ENCODE measurements at regions not wholly inside any gene's neighbourhood (a gene's known extent, or its start where the extent isn't known, plus 50 kb on each side); places are given as distances from the start of the nearest gene placed in this dataset.

DNA sequence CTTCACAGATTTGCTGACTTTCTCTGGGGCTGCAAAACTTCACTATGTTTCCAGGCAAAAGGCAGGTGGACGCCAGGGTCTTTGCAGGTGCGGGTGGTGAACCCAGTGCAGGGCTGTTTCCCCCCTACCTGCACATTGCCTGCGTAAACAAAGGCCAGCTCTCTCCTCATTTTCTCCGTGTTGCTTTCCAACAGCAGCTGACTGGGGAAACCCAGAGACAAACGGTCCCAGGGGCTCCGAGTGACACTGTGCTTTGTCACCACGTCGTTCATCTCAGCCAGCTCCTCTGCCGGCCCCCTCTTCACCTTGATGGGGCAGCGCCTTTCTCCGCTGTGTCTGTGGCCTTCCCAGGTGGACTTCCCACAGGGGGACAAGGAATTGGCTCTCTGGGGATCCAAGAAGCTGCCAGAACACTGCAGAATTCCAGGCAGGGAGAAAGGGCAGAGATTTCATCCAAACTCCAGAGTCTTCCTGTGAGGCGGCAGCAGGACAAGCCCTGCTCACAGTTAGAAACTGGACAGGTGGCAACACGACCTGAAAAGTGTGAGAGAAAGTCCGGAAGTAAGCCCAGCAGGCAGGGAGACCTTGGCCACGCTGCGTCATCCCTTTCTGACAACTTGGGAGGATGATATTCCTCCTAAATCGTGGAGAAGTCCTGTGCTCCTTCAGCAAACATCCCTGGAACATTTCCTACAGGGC is 1493.7 kb downstream of the TBC1D22A start:
- DNase-seq (ENCODE audit: low read depth): no peak
- TF ChIP-seq, protein P1, sequence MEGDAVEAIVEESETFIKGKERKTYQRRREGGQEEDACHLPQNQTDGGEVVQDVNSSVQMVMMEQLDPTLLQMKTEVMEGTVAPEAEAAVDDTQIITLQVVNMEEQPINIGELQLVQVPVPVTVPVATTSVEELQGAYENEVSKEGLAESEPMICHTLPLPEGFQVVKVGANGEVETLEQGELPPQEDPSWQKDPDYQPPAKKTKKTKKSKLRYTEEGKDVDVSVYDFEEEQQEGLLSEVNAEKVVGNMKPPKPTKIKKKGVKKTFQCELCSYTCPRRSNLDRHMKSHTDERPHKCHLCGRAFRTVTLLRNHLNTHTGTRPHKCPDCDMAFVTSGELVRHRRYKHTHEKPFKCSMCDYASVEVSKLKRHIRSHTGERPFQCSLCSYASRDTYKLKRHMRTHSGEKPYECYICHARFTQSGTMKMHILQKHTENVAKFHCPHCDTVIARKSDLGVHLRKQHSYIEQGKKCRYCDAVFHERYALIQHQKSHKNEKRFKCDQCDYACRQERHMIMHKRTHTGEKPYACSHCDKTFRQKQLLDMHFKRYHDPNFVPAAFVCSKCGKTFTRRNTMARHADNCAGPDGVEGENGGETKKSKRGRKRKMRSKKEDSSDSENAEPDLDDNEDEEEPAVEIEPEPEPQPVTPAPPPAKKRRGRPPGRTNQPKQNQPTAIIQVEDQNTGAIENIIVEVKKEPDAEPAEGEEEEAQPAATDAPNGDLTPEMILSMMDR (conservative IDR thresholded peaks at IDR 0.05; ENCODE audit: low read depth, low read length): no peak
- H3K4me3 ChIP-seq (ENCODE audit: low read depth, low read length): no peak overlapping the region

DNA sequence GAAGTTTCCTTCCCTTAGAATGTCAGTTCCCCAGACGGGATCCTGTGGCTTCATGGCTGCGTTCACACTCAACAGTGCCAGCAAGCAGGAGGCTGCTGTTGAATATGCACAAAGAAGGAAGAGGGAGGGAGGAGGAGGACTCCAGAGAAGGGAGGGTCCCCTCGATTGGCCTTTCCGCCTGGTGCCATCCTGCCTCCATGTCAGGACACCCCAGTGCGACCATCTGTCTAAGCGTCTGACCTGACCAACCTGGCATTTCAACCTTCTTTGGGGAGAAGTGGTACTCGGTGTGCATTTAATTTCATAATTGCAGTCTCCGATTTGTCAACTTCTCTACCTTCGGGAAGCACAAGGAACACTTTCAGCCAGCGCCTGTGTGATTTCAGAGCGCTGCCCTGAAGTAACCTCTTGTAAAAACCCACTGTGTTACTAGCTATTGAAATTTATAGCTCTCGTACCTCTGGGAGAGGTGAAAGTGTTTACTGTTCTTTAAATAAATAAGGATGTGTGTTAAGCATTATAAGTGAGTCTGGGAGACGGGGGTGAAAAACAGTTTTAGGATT is 1491.9 kb downstream of the TBC1D22A start:
- no peak for DNase-seq (ENCODE audit: low read depth)
- TF ChIP-seq, protein P1 (conservative IDR thresholded peaks at IDR 0.05; ENCODE audit: low read depth, low read length): no peak
- no peak overlapping the region for H3K4me3 ChIP-seq (ENCODE audit: low read depth, low read length)

DNA sequence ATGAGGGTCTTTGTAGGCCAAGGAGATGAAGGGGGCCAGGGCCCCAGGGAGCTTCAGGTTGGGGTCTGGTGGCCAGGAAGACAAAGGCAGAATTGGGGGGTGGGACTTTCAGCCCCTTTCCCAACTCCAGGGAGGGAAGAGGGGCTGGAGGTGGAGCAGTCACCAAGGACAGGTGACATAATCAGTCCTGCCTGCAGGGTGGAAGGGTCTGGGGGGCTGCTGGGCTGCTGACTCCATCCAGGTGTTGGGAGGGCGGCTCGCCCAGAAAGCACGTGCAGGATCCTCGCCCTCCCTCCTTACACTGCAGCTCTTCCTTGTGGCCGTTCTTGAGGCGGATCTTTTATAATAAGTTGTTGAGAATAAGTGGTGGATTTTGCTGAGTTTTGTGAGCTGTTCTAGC is 1491.1 kb downstream of the TBC1D22A start:
- TF ChIP-seq, protein P1 (conservative IDR thresholded peaks at IDR 0.05; ENCODE audit: low read depth, low read length): no peak
- DNase-seq (ENCODE audit: low read depth): no peak
- no peak overlapping the region for H3K4me3 ChIP-seq (ENCODE audit: low read depth, low read length)

DNA sequence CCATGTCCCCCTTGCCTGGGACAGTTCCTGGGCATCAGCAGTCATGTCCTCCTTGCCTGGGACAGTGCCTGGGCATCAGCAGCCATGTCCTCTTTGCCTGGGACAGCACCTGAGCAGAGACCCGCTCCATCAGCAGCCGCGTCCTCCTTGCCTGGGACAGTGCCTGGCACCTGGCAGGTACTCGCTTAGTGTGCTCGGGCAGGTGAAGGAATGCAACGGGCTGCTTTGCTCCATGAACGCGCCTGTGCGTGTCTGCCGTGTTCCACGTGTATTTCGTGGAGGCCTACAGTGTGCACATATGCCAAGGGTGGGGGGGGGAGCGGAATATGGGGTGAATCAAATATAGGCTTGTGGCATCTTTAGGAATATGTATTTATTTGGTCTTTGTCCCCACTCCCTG is 1490.7 kb downstream of the TBC1D22A start:
- no peak overlapping the region for H3K4me3 ChIP-seq (ENCODE audit: low read depth, low read length)
- TF ChIP-seq, protein P1 (conservative IDR thresholded peaks at IDR 0.05; ENCODE audit: low read depth, low read length): no peak
- no peak for DNase-seq (ENCODE audit: low read depth)

DNA sequence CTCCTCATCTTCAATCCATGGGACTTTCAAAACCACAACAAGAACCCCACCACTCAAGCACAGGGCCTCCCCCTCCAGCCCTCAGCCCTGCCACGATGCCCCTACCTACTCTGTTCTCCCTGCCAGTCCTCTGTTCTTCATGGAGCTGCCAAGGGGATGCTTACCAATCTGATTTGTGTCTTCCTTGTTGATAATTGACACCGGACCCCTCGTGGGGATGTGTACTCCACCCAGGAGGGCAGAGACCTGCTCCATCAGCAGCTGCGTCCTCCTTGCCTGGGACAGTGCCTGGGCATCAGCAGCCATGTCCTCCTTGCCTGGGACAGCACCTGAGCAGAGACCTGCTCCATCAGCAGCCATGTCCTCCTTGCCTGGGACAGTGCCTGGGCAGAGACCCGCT is 1489.2 kb downstream of the TBC1D22A start:
- H3K4me3 ChIP-seq (ENCODE audit: low read depth, low read length): no peak overlapping the region
- TF ChIP-seq, protein P1 (conservative IDR thresholded peaks at IDR 0.05; ENCODE audit: low read depth, low read length): no peak
- no peak for DNase-seq (ENCODE audit: low read depth)

DNA sequence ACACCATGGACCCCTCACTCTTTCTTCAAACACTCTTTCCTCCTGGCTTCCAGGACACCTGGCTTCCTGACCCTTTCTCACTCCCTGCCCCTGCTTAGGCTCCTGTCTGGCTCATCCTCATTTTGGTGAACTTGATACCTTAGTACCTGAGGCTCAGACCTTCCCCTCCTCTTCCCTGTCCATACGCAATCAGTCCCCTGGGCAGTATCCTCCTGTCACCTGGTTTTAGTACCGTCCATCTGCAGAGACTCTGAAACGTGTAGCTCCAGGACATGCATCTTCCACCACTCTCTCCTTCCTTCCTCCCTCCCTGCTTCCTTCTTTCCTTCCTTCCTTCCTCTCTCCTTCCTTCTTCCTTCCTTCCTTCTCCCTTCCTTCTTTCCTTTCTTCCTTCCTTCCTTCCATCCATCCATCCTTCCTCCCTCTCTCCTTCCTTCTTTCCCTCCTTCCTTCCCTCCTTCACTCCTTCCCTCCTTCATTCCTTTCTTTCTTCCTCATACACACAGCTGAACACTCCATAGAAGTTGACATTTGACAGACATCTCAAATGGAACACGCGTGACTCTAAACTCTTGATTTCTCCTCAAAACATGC is 1488.6 kb downstream of the TBC1D22A start:
- no peak for DNase-seq (ENCODE audit: low read depth)
- TF ChIP-seq, protein P1 (conservative IDR thresholded peaks at IDR 0.05; ENCODE audit: low read depth, low read length): no peak
- H3K4me3 ChIP-seq (ENCODE audit: low read depth, low read length): no peak overlapping the region
